ENCODE measurements at regions not wholly inside any gene's neighbourhood (a gene's known extent, or its start where the extent isn't known, plus 50 kb on each side); places are given as distances from the start of the nearest gene placed in this dataset.

DNA sequence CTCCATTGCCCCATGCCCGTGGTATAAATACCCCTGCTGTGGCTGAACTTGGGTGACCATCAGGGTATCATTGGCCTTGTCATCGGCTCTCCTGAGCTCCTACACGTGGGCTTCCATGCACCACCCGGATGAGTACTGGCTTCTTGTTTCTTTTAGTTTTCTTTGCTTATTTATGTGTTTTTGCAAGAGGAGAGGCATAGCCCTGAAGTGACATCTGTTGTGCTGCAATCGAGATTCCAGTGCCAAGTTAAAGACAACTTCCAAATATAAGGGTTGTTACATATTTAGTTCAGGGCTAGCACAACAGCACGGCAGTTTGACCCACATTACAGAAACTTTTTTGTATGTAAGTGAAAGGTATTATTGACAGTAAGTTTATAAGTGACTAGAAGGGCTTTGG is 1087.1 kb downstream of the TBC1D22A start:
- no peak for TF ChIP-seq PATZ1 (CRISPR knock-in tag; IDR thresholded peaks at IDR 0.05; ENCODE audit: borderline replicate concordance)
- no peak for TF ChIP-seq GLIS3 (CRISPR knock-in tag; IDR thresholded peaks at IDR 0.05)
- TF ChIP-seq RARB (CRISPR knock-in tag; IDR thresholded peaks at IDR 0.05): no peak
- TF ChIP-seq, protein P1, sequence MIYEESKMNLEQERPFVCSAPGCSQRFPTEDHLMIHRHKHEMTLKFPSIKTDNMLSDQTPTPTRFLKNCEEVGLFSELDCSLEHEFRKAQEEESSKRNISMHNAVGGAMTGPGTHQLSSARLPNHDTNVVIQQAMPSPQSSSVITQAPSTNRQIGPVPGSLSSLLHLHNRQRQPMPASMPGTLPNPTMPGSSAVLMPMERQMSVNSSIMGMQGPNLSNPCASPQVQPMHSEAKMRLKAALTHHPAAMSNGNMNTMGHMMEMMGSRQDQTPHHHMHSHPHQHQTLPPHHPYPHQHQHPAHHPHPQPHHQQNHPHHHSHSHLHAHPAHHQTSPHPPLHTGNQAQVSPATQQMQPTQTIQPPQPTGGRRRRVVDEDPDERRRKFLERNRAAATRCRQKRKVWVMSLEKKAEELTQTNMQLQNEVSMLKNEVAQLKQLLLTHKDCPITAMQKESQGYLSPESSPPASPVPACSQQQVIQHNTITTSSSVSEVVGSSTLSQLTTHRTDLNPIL (CRISPR knock-in tag; IDR thresholded peaks at IDR 0.05; ENCODE audit: low read depth): no peak
- TF ChIP-seq ZFP3 (CRISPR knock-in tag; IDR thresholded peaks at IDR 0.05): no peak
- no peak for TF ChIP-seq ZFP30 (CRISPR knock-in tag; IDR thresholded peaks at IDR 0.05)
- no peak for TF ChIP-seq OSR1 (CRISPR knock-in tag; IDR thresholded peaks at IDR 0.05)

Data from SK-N-SH treated with all-trans-retinoic acid at 6 μM for 48 hours (cell line).